SIG-M5 treated with dmso at 0.1 percent for 504 hours (cell line): ENCODE measurements at regions not wholly inside any gene's neighbourhood (a gene's known extent, or its start where the extent isn't known, plus 50 kb on each side); places are given as distances from the start of the nearest gene placed in this dataset.
A peak's percentile ranks its signal among the peaks of the same experiment; 100 is the strongest.

Experiments used
- DNase-seq: peaks from one replicate; lab custom pipeline; 2025; ENCODE audit not compliant: unreplicated experiment; lab: John Stamatoyannopoulos, UW

DNA sequence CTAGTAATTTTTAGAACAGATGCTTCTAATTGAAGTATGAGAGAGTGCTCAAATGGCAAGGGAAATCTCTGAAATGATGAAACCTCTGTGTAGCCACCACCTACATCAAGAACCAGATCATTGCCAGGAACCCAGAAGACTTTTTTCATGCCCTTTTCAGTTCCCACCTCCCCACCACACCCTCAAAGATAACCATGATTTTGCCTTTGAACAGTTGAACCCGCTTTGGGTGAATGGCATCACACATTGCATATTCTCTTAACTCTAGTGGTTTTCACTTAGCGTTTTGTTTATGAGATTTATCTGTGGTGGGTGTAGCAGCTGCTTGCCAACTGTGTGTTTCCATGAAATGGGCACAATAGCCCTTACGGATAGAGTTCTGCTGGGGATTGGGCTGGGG lies 142.9 kb upstream of the HDAC4 start:
- DNase-seq = no peak

DNA sequence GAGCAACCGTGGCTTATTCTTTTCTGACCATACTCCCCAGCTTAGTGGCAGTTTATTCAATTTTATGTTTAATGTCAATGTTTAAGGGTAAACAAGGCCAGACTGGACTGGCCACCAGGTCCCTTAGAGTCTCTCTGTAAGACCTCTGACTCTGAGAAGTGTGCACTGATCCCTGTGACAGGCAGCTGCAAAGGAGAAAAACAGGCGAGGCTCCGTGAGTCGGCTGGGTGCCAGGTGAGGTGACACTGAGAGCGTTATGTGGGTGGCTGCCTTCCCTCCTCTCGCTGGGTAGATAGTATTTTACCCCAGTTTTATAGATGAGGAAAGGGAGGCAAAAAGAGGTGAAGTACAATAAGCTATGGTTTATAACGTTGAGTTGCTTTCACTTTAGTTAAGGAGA lies 139.4 kb upstream of the HDAC4 start:
- no peak for DNase-seq

DNA sequence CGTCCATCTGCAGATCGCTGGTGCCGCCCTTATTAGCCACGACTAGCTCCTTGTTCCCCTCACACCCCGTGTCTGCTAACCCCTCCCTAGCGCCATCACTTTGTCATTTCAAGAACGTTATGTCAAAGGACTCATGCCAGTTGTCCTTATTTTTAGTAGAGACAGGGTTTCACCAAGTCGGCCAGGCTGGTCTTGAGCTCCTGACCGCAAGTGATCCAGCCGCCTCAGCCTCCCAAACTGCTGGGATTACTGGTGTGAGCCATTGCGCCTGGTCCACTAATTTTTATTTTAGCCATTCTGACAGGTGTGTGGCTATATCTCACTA lies 138.9 kb upstream of the HDAC4 start:
- no peak for DNase-seq

GRCh38 chr2:239539083-239539775 lies 138.4 kb upstream of the HDAC4 start:
- no peak for DNase-seq

GRCh38 chr2:239538357-239539052 lies 137.7 kb upstream of the HDAC4 start:
- DNase-seq = no peak

DNA sequence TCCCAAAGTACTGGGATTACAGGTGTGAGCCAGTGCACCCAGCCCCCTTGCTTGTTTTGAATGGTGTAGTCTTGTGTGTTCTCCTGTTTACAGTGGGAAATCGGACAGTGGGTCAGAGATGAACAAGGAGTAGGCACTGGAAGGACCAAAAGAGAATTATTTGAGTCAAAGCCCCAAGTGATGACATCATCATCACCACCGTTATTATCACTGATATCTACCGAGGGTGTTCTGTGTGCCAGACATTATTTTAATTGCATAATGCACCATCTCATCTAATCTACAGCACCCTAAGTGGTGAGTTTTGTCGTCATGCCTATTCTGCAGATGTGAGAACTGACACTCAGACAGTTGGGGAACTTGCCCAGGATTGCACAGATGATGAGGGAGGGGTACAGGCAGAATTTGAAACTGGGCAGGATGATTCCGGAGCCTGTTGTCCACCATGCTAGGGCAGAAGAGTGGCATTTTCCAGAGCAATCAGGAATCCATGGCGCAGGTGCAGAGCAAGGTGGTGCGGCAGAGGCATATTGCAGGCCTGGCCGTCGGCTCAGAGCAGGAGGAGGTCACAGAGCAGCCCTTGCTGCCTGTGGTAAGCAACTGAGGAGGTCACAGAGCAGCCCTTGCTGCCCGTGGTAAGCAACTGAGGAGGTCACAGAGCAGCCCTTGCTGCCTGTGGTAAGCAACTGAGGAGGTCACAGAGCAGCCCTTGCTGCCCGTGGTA lies 137.0 kb upstream of the HDAC4 start:
- DNase-seq = no peak

DNA sequence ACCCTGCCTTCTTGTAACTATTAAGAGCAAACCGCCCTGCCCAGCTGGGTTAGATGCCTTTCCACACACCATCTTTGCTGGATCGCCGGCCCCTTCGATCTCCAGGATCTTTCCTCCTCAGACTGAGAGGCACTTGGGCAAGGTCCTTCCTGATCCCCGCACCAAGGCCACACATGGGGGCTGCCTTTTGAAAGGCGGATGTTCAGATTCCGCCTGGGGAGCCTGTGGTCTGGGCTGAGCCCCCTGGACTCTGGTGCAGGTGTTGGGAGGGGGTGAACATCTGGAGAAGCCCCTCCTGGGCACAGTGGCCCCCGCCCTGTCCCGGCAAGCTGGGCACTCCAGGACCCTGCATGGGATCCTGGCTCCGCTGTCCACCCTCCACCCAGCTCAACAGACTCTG lies 135.4 kb upstream of the HDAC4 start:
- DNase-seq = no peak

DNA sequence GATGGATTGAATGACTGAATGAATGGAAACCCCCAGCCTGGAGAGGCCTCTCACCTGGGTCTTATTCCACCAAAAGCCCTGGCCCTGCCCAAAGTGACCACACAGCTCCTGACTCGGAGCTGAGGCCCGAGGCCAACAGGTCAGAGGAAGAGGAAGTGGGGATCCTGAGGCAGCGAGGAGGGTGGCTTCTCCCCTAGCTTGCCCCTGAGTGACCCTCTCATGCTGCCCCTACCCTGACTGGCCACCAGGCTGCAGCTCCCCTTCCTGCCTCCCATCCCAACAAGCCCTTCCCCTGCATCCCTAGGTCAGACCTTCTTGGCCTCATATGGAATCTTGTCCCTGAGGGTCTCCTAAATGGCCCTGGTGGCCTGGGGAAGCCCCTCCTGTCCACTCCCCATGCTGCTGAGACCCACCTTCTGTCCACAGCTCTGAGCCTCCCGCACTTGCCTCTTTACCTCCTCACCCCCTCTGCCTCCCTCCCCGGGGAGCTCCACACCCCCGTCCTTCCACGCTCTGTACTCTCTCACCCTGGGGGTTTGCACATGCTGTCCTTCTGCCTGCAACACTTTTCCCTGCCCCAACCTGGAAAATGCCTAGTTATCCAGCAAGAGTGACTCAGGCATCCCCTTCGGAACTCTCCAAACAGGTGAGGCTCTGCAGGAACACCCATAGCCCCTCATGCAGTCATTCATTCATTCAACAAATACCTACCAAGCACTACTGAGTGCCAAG lies 134.8 kb upstream of the HDAC4 start:
- DNase-seq = no peak

GRCh38 chr2:239534581-239535412 lies 134.0 kb upstream of the HDAC4 start:
- DNase-seq = no peak

GRCh38 chr2:239533569-239534316 lies 132.9 kb upstream of the HDAC4 start:
- DNase-seq = no peak

DNA sequence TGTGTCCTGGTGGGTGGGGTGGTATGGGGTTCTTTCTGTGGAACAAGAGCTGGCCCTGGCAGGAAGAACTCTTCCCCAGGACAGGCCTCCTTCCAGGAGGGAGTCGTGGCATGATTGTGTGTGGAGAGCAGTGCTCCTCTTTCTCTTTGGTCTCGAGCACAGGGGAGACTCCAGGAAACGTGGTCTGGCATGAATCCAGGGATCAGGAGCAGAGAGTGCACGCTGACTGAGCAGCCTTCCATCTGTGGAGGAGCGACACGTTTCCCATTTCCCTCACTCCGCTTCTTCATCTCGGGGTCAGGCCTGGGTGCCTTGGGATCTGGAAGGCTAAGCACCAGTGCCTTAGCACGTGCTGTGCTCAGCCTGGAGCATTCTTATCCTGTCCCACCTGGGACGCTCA lies 132.0 kb upstream of the HDAC4 start:
- DNase-seq = no peak

- DNase-seq = no peak
Observed at GRCh38 chr2:239532250-239532649, 131.4 kb upstream of the HDAC4 start.

DNA sequence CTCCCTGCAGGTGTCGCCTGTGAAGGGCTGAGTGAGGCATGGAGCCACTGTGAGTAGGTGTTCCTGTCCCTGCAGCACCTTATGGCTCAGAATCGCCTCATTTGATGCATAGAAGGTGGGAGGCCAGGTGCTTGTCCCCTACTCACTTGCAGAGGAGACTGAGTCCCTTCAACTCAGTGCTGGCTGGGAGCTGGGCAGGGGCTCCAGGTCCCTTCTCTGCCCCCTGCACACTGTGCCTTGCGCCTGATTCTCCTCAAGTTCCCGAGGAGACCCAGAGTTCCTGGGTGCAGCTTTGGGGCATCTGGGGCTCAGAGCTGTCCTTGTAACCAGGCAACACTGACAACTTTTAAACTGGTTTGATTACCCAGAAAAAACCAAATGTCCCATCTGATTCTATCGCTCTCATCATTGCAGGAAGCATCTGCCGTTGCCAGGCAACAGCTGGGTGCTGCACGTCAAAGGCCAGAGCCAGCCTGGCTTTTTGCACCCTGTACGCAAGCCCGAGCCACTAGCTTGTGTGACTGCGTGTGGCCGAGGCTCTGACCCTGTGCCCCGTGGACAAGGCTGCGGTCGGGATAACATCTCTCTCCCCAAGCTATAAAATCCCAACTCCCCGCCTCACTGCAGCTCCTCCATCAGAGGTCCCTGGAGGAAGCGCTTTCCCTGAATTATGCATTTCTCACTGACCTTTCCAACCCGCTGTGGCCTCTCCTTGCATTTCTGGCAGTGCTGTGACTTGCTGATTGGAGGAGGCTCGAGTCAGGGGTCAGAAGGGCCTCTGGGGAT lies 130.8 kb upstream of the HDAC4 start:
- peak; percentile 20 for DNase-seq

DNA sequence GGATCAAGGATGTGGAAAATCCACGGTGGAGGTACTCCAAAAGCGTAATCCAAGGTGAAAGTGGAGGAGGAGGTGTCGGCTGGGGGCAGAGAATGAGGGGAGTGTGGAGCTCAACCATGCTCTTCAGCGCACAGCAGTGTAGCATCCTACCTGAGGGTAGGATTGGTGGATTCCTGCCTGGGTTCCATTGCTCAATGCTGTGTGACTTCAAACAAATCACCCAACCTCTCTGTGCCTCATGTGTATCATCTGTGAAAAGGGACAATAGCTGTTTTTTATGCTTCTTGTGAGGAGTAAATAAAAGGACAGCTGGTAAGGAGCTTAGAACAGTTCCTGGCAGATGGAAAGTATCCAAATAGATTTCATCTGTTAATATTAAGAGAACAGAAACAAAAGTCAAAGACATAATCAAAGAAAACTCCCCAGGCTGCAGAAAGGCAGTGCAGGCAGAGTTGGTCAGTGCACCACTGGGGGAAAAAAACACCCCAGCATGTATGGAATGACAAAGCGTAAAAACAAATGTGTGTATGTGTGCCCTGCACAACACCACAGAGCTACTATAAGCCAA lies 130.0 kb upstream of the HDAC4 start:
- DNase-seq = no peak

GRCh38 chr2:239529313-239530015 lies 128.6 kb upstream of the HDAC4 start:
- DNase-seq = no peak

DNA sequence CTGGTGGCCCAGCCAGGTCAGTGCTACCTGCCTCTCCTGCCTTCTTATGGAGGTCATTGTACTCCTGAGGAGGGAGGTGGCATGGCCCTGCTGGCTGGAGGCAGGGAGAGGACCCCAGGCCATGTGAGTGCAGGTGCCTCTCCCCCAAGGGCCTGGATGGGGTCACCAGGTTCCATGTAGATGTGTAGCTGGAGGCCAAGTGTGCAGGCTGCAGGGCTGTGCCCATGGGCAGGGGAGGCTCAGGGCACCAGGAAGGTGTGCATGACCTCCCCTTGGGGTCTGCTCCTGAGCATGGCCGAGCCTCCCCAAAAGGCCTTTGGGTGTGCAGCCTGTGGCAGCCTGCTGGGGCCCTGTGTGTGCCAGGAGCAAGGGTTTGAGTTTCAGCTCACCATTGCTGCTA lies 128.1 kb upstream of the HDAC4 start:
- no peak for DNase-seq

GRCh38 chr2:239528146-239528545 lies 127.3 kb upstream of the HDAC4 start:
- no peak for DNase-seq

DNA sequence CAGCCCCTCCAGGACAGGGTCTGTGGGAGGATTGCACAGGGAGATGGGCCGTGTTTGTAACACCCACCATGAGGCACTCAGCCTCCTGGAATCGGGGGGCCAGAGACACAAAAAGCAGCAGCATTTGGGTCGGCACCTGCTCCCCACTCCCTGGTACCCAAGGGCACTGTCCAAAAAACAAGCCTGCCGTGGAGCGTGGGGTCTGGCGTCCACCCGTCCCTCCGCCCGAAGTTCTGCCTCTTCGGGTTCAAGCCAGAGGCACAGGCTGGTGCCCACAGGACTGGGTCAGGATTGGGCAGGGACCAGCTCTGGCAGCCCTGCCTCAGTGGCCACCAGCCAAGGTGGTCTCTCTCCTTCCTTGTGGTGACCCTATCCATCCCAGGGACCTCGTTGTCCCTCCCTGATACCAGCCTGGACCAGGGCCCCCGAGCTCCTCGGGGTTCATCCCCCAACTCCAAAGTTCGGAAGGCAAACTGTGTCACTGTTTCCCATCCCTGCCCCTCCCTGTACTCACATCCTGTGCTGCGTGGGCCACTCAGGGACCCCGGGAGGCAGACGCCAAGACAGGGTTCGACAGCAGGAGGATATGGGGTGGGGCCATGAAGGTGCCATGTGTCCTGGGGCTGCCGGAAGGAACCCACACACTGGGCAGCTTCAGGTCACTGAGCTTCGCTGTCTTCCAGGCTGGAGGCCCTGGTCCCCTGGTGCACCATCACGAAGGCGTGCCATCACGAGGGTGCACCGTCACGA lies 126.0 kb upstream of the HDAC4 start:
- DNase-seq = no peak
